IMR-90 (cell line): ENCODE measurements at regions not wholly inside any gene's neighbourhood (a gene's known extent, or its start where the extent isn't known, plus 50 kb on each side); places are given as distances from the start of the nearest gene placed in this dataset.
"Not testable (repeated sequence)": the region's sequence is repeated elsewhere in the genome, so short reads cannot be mapped to it uniquely, and the experiment has no call there.

Experiments
- ATAC-seq: fragments of 200-7000 bp; cut with Tn5 transposase; 2 replicates; pipeline ENCODE4 v1.9.1; 2020; ENCODE audit warnings: low read depth, mild to moderate bottlenecking, moderate library complexity
- BruUV-seq: library from RNA; stranded (reverse); fragments of 400-500 nt; replicated peaks from 2 replicates; lab custom pipeline; 2021; lab: Mats Ljungman, UMichigan
- CTCF ChIA-PET: fragments of 300-600 bp; formaldehyde crosslinking; extraction: SDS; loops from one replicate; lab custom pipeline; 2021; ENCODE audit warnings: antibody characterized with exemption; lab: Yijun Ruan, JAX
- POLR2A ChIA-PET: fragments of 300-600 bp; sonication (Branson Sonifier 250); formaldehyde crosslinking; loops from one replicate; lab custom pipeline; 2022; ENCODE audit warnings: antibody characterized with exemption; ENCODE audit not compliant: unreplicated experiment; lab: Charles Lee
- DNase-seq: peaks from one replicate; pipeline ENCODE4 v3.0.0; 2013
- H2AFZ ChIP-seq: replicated peaks from 2 replicates; pipeline ENCODE3; 2013; ENCODE audit warnings: low read length, mild to moderate bottlenecking; ENCODE audit not compliant: poor library complexity
- H2AK5ac ChIP-seq: 2 replicates; pipeline ENCODE4 v1.6.1; 2013; ENCODE audit warnings: low read depth, low read length, inconsistent platforms
- H2AK9ac ChIP-seq: replicated peaks from 2 replicates; pipeline ENCODE3; 2013; ENCODE audit warnings: mild to moderate bottlenecking, low read depth, low read length, moderate library complexity; ENCODE audit not compliant: poor library complexity
- H2BK120ac ChIP-seq: 2 replicates; pipeline ENCODE4 v1.6.1; 2013; ENCODE audit warnings: low read depth, low read length, inconsistent platforms
- H2BK15ac ChIP-seq: 3 replicates; pipeline ENCODE4 v1.6.1; 2013; ENCODE audit warnings: low read depth, low read length, inconsistent platforms
- H2BK20ac ChIP-seq: 2 replicates; pipeline ENCODE4 v1.6.1; 2013; ENCODE audit warnings: low read depth, mild to moderate bottlenecking, inconsistent platforms, low read length, moderate library complexity
- H2BK5ac ChIP-seq: 2 replicates; pipeline ENCODE4 v1.6.1; 2013; ENCODE audit warnings: mild to moderate bottlenecking, low read depth, low read length, inconsistent platforms; ENCODE audit not compliant: poor library complexity, severe bottlenecking
- H3K14ac ChIP-seq: replicated peaks from 2 replicates; pipeline ENCODE4 v1.6.1; 2013; ENCODE audit warnings: low read depth, low read length, inconsistent platforms
- H3K18ac ChIP-seq: 2 replicates; pipeline ENCODE4 v1.6.1; 2013; ENCODE audit warnings: low read depth, low read length, control low read depth
- H3K23ac ChIP-seq: 2 replicates; pipeline ENCODE4 v1.6.1; 2013; ENCODE audit warnings: low read depth, low read length, inconsistent platforms
- H3K27ac ChIP-seq: 2 replicates; pipeline ENCODE4 v1.5.1; 2013; ENCODE audit warnings: mild to moderate bottlenecking, control low read depth, low read length; ENCODE audit not compliant: insufficient read depth
- H3K27me3 ChIP-seq: 2 replicates; pipeline ENCODE4 v1.6.1; 2013; ENCODE audit warnings: low read length; ENCODE audit not compliant: control insufficient read depth, insufficient read depth
- H3K36me3 ChIP-seq: 2 replicates; pipeline ENCODE4 v1.6.1; 2013; ENCODE audit warnings: low read length, mixed read lengths; ENCODE audit not compliant: control insufficient read depth, insufficient read depth
- H3K4ac ChIP-seq: 2 replicates; pipeline ENCODE4 v1.6.1; 2013; ENCODE audit warnings: low read depth, low read length, inconsistent platforms
- H3K4me1 ChIP-seq: 2 replicates; pipeline ENCODE4 v1.6.1; 2013; ENCODE audit warnings: low read length, mixed read lengths; ENCODE audit not compliant: control insufficient read depth, insufficient read depth
- H3K4me2 ChIP-seq: 2 replicates; pipeline ENCODE4 v1.6.1; 2013; ENCODE audit warnings: low read depth, mild to moderate bottlenecking, control low read depth, low read length, moderate library complexity
- H3K4me3 ChIP-seq: 2 replicates; pipeline ENCODE4 v1.5.1; 2013; ENCODE audit warnings: low read depth, mild to moderate bottlenecking, control low read depth, low read length, moderate library complexity; ENCODE audit not compliant: insufficient read depth
- H3K56ac ChIP-seq: 2 replicates; pipeline ENCODE4 v1.6.1; 2013; ENCODE audit warnings: low read length, inconsistent platforms; ENCODE audit not compliant: insufficient read depth; ENCODE audit errors: extremely low read depth
- H3K79me1 ChIP-seq, 2 experiments: 2 replicates each; pipeline ENCODE4 v1.6.1; 2013; ENCODE audit warnings: low read length in 2 of 2, inconsistent platforms in 1 of 2, low read depth in 1 of 2
- H3K9ac ChIP-seq: 2 replicates; pipeline ENCODE4 v1.6.1; 2013; ENCODE audit warnings: low read depth, low read length, control low read depth
- H3K9me1 ChIP-seq: 2 replicates; pipeline ENCODE4 v1.6.1; 2013; ENCODE audit warnings: low read length, inconsistent platforms; ENCODE audit not compliant: insufficient read depth
- H3K9me3 ChIP-seq: 2 replicates; pipeline ENCODE4 v1.6.1; 2013; ENCODE audit warnings: low read length; ENCODE audit not compliant: control insufficient read depth, insufficient read depth
- H4K20me1 ChIP-seq: 2 replicates; pipeline ENCODE4 v1.6.1; 2013; ENCODE audit warnings: low read length, inconsistent platforms; ENCODE audit not compliant: insufficient read depth
- H4K5ac ChIP-seq: 2 replicates; pipeline ENCODE4 v1.6.1; 2013; ENCODE audit warnings: mild to moderate bottlenecking, low read depth, low read length, control low read depth
- H4K8ac ChIP-seq, 2 experiments: 2 replicates each; pipeline ENCODE4 v1.6.1; 2013; ENCODE audit warnings: low read depth in 2 of 2, low read length in 2 of 2, control low read depth in 1 of 2, inconsistent platforms in 1 of 2
- H4K91ac ChIP-seq: 2 replicates; pipeline ENCODE4 v1.6.1; 2013; ENCODE audit warnings: low read depth, low read length, inconsistent platforms; ENCODE audit not compliant: insufficient read depth
- WGBS, 2 experiments: methylation state at CpG; one replicate each; pipeline versions ENCODE4 v1.1.5 to v1.1.7; 2013; ENCODE audit warnings: missing lambda C conversion rate in 2 of 2; ENCODE audit not compliant: insufficient read length in 1 of 2; ENCODE audit errors: extremely low coverage in 2 of 2; 5-methylcytosine and 5-hydroxymethylcytosine counted together
- dilution Hi-C: fragments of 300-500 bp; cut with HindIII; formaldehyde crosslinking; loops from one replicate; pipeline ENCODE4 v1.14.3; 2018; ENCODE audit warnings: low sequenced_read_pairs; ENCODE audit not compliant: unreplicated experiment
- in situ Hi-C: fragments of 300-500 bp; cut with MboI; formaldehyde crosslinking; loops from 3 replicates; pipeline ENCODE4 v1.14.3; 2019; ENCODE audit warnings: low sequenced_read_pairs, inconsistent platforms, mixed read lengths
- intact Hi-C: fragments of 100-400 bp; cut with micrococcal nuclease; formaldehyde crosslinking; loops from 2 replicates; pipeline ENCODE4 v1.10.0; 2022

DNA sequence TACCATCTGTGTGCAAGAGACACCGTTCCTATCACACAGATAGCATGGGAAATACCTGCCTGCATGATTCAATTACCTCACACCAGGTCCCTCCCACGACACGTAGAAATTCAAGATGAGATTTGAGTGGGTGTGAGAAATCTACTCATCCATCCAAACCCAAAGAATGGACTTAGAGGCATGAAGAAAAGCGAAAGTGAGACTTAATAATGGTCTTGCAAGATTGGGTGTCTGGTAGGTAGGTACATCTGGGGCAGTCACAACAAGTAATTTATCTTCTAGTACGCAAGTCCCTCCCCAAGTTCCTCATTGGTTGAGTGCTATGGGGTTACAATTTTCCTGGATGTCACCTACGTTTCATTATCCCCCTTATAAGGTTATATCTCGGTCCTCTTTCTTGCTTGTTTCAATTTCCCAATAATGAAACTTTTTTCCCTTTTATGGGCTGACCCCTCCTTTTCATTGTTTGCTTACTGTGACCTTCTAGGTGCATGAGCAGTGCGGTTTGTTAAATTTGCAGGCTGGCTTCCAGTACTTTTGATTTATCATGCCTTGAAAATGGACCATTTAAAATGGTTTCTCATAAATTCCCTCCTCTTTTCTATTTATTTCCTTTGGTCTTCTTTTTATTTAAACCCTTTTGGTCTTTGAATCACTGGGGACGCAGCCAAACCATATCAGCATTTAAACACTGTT, 63.1 kb upstream of the ZNF658 start:
- H3K4ac ChIP-seq, H4K5ac ChIP-seq, H3K4me3 ChIP-seq, POLR2A ChIA-PET, H2AFZ ChIP-seq, H3K4me1 ChIP-seq, BruUV-seq, H3K36me3 ChIP-seq, H2BK20ac ChIP-seq, CTCF ChIA-PET, H4K91ac ChIP-seq, H3K18ac ChIP-seq, H3K27ac ChIP-seq, H3K9ac ChIP-seq, H2AK9ac ChIP-seq, H3K9me1 ChIP-seq, H2BK5ac ChIP-seq, H3K9me3 ChIP-seq, intact Hi-C loops, H3K27me3 ChIP-seq, dilution Hi-C loops, DNase-seq, in situ Hi-C loops, H4K8ac ChIP-seq, H3K56ac ChIP-seq, H3K79me1 ChIP-seq, ATAC-seq, H3K23ac ChIP-seq, H2BK120ac ChIP-seq, H2AK5ac ChIP-seq, H3K4me2 ChIP-seq, H2BK15ac ChIP-seq, H3K14ac ChIP-seq, H4K20me1 ChIP-seq: not testable (repeated sequence)
- WGBS, 2 experiments: no CpG with 5 or more reads among the region's 9 CpGs
